SKM-1 treated with dmso at 0.1 percent for 144 hours (cell line): ENCODE measurements at regions not wholly inside any gene's neighbourhood (a gene's known extent, or its start where the extent isn't known, plus 50 kb on each side); places are given as distances from the start of the nearest gene placed in this dataset.

ENCODE experiments used
- DNase-seq: peaks from one replicate; lab custom pipeline; 2025; ENCODE audit not compliant: unreplicated experiment; lab: John Stamatoyannopoulos, UW

DNA sequence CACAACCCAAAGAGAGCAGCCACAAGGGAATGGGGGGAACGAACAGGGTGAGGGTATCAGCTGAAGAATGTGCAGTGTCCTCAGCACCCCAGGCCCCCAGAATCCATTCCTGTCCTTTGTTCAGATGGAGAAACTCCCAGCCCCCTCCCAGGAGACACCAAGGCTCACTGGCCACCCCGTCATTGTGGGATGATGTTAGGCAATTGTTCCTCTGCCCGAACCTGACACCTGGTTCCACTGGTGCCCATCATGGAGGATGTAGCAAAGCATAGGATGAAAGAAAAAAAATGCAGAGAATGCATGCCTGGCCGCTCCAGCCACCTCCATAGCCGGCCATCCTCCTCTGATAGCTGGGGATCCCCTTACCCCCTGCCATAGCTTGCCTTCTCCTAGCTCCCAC lies 197.3 kb upstream of the TWIST2 start:
- no peak for DNase-seq

DNA sequence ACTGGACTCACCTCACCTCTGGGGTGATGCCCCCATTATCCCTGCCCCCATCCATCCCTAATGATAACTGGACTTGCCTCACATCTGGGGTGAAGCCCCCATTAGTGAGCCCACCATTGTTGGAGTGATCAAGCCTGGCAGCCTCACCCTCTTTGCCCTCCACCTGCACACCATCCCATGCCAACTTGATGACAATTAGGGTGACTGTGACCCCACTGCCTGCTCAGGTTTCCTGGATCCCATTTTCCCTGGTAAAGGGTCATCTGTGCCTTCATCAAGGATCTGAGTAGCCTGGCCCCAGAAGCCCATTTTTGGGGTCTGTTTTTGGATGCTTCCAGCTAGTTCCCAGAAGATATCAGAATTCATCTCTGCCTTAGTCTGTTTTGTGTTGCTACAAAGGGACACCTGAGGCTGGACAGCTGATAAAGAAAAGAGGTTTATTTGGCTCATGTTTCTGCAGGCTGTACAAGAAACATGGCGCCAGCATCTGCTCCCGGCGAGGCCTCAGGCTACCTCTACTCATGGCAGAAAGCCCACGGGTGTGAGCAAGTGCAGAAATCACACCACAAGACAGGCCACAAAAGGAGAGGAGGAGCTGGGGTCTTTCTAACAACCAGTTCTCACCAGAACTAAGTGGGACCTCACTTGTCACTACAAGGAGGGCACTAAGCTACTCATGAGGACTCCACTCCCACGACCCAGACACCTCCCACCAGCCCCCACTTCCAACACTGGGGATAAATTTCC lies 196.4 kb upstream of the TWIST2 start:
- DNase-seq, result no peak

DNA sequence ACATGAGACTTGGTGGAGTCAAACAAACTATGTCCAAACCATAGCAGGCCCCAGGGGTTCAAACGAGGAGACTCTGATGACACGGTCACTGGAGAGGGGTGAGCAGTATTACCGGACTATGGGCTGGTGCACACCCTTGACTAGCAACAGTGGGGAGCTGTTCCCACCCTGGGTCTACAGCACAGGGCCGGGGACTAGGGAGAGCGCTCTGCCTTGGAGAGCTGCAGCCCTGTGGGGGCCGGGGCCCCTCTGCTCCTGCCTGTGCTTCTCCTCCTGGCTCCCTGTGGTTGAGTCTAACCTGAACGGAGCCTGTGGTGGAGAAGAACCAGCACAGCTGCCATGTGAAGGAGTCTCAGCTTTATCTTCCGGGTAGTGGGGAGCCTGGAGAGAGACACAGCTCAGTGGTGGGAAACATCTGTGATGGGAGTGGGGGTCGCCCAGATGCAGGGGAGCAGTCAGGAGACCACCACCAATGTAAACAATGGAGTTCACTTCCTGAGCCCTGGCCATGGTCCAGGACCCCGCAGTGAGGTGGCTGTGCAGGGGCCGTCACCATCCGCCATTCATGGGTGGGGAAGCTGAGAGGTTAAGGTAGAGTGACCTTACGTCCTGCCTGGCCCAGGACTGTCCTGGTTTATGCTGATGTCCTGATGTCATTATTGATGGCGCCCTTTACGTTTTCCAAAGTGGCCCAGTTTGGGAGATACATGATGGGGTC lies 195.7 kb upstream of the TWIST2 start:
- no peak for DNase-seq

DNA sequence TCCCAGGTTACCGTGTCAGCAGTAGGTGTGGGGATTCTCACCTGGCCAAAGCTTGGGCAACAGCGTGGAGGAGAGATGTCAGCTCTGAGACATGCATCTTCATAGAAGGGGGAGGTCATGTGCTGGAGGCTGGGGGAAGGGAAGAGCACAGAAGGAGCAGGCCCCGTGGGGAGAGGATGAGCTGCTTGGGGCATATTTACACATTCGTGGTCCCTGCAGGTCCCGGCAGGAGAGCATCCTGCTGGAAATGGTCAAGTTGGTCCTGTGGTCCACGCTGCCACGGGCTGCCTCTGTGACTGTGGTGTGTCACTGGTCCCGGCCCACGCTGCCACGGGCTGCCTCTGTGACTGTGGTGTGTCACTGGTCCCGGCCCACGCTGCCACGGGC lies 195.1 kb upstream of the TWIST2 start:
- no peak for DNase-seq

DNA sequence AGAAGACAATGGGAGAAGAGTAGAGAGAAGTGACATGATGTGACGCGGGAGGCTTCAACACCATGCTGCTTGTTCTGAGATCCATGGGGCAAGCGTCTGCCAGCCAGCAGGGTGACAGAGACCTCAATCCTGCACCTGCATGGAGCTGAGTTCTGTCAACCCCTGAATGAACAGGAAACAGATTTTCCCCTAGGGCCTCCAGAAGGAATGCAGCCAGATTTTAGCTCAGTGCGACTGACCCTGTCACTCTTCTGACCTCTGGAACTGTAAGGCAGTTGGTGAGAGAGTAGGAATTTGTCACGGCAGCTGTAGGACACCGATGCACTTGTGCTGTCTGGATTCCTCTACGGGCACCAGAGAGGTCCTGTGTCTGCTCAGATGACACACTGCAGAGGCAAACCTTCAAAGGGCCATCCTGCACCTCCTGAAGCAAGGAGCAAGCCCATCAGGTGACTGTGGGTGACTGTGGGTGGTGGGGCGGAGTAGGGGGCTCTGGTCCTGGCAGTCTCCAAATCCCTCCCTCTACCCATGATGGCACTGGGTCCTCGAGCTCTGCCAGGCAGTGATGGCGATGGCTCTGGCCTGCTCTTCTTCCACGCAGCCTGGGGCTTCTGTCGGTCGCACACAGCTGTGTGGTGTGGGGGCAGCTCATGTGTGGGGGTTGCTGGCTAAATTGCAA lies 194.3 kb upstream of the TWIST2 start:
- DNase-seq, result no peak

DNA sequence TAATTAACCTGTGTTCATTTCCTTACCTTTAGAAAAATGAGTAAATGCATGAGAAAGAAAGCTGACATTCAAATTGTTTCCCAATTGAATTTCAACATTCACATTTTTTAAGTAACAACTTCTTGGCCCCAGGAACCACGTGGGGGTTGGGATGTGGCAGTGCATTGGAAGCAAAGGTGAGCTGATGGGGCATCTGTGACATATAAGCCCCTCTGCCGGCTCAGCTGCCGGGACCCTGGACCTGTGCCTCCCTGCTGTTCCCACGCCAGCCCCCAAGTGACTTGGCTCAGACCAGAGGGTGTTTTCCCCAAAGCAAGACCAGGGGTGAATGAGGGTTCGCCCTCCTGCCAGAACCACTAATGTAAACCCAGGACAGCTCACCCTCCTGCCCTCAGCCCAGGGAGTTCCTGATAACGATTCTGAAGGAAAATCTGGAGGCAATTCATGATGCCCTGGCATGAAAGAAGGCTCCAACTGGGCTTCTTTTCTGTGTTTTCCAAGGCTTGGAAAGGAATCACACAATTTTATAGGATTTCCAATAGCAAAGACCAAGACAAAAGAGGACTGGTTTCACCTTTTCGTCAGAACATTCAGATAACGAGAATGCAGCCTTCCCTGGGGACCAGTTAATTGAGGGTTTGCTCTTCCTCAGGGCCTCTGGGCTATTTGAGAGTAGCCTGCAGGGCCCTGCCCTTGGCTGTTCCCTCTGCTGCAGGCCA lies 193.2 kb upstream of the TWIST2 start:
- no peak for DNase-seq

DNA sequence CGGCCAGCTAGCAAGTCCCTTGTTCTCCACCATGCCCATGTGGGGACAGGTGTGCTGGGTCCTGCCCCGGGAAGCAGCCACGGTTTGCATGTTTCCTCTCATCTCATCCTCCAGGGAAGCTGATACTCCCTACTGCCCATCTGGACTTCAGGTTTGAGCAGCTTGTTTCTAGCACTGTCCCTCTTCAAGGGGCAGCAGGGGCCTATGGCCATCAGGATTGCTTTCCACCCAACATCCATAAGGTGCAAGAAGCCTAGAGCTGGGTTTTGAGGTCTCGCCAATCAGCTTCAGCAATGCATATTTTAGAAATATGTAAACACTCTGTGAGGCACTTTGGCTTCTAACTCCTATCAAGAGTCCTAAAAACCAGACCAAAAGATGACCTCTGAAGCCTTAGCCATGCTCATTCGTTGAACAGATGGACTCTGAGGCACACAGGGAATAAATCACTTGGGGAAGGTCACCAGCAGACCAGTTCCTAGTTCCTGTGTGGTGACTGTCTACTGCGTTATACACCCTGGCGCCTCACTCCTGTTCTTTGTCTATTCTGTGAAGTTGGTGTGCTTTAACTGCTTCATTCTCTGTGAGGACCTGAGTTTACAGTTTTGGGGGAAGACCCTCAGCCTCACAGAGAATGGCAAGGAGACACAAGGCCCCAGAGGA lies 192.6 kb upstream of the TWIST2 start:
- DNase-seq, result no peak

DNA sequence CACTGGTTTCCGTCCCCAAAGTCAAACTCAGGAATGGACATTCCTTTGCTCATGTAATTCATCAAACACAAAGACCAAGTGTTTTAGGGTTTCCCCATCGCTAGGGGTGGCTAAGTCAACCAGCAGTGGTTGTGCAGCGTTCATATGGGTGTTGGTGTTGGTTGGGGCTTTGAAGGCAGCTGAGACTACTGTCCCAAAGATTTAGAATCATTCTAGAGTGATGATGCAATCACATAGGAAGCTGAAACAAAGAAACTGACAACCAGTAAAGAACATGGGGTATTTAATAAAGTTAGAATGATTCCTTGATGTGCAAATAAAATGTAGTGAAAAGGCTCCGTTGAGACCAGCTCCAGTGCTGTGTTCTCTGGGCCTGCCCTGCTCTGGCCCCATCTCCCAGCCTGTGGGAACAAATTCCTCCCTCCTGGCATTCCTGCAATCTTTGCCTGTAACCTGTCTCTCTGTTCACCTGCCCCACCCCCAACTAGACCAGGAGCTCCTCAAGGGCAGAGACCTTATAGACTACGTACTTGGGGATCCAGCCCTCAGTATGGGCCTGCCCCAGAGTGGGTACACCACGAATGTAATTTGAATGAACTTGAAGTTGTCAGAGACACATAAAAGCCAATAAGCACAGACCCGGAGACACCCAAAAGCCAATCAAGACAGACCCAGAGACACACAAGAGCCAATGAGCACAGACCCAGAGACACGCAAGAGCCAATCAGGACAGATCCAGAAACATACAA lies 191.7 kb upstream of the TWIST2 start:
- no peak for DNase-seq

DNA sequence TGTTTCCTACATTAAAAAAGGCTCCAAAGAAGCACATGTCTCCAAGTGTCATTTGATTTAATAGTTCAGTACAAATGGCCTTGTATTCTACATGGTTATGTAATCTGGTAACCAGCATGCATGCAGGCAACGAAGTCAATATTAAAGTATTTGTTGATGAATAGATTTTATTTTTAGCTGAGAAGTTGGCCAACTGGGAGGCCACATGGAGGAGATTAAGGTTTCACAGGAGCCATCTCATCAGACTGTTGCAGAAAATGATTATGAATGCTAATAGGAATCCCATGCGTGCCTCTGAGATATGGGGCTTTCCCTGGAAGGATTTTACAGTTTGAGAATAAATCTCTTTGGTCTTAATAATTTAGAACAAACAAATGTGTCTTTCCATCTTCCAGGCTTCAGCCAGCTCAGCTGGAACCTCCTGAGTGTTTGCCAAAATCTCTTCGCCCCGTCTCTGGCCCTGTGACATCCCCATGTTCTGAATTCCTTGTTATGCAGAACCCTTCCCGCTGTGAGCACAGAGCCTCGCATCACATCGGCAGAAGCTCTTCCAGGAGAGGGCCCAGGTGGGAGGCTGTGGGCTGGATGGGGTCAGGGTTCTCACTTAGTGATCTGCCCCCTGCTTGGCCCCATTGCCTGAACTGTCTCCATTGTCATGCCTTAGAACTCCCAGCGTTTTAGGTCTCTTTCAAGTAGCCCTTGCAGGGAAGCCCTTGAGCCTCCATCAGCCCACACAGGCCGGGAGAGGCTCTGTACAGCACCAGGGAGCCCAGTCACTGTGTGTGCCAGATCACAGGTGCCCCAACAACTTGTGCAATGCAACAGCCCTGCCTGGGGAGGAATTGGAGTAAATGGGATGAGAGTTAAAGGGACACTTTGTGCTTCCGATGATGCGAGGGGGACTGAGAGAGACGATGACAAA lies 190.5 kb upstream of the TWIST2 start:
- DNase-seq, result no peak

DNA sequence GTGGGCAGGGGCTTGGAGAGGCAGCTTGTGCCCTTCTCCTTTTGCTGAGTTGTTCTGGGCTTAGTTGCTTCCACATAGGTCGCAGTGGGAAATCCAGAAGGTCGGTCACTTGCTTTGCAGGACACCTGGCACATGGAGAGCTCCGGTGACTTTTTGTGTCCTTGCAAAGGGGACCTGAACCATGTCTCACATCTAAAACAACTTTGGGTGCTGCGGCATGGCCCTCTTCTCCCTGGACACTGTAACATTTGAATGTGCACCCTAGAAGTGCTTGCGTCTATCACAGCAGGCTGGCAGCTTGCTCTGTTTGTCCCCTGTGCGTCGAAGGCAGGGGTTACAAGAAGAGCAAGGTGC lies 189.9 kb upstream of the TWIST2 start:
- DNase-seq, result no peak

DNA sequence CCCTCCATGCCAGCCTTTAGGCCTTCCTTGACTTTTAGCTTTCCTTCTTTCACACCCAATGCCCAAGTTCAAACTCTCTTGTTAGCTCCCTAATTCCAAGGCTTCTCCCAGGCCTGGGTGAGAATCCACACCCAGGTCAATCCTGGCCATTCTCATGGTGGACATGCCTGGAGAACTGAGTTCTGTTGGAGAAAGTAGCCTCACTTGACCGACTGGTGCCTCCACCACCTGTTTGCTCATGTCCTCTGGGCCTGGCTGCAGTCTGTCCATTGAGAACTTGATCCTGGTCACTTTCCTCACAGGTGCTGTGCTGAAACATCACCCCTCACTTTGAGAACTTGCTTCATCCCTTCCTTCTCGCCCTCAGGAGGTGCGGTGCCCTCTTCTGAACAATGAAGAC lies 189.1 kb upstream of the TWIST2 start:
- DNase-seq, result no peak

DNA sequence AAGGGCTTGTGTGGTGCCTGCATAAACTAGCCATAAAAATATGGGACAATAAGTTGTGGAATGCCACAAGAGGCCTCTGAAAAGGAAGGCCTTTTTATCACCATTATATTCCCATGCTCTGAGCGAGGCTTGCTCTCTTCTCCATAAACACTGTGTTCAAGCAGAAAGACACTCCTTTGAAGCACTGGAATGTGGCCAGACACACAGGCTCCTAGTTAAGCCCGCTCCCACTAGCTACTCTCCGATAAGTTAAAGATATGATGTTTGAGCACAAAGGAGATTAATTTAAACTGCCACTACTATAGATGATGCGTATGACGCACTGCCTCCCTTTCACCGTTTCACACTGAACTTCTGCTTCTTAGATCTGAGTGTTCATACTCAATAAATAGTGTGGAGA lies 188.7 kb upstream of the TWIST2 start:
- DNase-seq, result no peak

DNA sequence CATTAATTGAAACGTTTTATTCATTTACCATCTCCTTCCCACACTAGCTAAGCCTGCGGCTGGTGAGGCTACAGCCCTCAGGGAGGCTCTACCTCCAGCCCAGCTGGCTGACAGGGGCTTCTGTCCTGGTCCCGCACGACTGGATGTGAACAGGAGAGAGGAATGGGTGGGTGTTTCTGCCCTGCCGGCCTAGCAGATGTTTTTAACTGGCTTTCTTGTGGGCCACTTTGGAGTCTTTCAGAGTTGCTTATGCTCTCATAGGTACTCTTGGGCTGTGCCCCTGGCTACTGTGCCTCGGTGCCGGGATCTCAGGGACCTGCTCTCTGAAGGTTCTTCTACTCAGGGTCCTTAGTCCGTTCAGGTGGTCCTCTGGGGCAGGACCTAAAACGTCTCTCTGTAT lies 184.3 kb upstream of the TWIST2 start:
- no peak for DNase-seq

DNA sequence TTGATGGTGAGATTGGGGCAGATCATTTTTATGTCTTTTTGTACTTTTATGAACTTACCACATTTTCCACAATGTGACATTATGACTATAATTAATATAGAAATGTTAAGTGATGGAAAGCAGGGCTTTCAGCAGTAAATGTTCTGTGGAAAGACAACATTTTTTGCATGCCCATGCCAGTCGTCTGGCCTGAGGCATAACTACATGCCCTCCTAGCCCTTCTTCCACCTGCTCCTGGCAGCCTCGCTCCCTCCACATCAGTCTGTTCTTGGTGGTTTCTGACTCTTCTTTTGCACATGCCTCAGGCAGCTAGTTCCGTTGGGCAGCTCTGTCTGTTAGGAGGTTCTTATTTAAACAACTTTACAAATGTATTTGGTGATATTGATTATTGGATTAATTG lies 182.0 kb upstream of the TWIST2 start:
- no peak for DNase-seq

DNA sequence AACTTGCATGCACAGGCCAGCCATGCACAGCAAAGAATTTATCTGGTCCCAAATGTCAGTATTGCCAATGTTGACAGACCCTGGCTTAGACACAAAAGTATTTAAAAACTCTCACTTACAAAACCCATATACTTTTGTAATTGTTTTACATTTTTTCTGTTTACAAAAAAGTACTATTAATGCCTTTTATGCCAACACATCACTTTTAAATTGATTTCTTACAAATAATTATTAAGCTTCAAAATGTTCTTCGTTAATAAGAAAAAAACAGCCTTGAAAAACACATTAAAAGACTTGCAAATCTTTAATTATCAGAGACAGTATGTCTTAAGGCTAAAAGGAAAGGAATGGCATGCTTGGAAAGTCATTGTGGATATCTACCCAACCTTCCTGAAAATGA lies 181.3 kb upstream of the TWIST2 start:
- no peak for DNase-seq

DNA sequence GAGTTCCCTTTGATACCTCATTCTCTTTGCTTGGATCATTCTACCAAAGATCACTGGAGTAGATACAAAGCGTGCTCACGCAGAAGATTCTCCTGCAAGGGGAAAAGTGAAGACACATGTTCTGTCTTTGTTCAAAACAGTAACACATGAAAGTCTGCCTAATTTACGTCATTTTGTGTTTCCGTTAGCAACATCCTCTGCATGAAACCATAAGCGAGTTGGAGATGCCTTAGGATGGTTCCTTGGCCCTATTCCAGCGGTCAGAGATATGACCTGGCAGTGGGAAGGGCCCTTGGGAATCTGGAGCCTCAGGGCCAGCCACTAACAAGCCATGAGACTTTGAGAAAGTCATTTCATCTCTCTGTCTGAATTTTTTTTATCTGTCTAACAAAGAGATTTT lies 180.9 kb upstream of the TWIST2 start:
- DNase-seq, result no peak

DNA sequence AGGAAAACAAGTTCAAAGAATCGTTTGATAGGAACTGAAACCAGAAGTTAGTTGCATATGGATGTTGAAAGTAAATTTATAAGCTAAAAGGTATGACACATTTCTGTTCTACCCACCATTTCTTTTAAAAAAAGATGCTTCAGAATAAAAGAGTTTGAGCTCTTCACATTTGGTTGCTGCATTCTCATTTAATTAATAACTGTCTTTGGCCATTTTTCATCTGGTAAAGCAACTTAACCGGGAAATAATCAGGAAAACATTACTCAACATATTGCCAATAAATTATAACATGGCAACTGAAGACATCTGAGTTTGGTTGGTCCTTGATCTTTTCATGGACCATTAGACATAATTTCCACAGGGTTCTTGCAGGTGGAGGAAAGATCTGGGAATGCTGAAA lies 180.2 kb upstream of the TWIST2 start:
- no peak for DNase-seq

DNA sequence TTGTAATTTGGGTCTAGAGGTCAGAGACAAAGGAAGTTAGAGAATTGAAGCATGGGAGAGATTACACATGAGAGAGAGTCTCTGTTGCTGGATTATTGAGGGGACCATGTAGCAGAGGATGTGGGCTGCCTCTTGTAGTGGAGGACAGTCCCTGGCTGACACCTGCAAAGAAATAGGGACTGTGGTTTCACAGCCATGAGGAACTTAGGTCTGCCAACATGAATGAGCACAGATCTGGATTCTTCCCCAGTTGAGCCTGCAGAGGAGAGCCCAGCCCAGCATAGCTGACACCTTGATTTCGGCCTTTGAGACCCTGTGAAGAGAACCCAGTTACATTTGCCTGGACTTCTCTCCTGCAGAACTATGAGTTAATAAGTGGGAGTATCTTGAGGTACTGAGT lies 179.5 kb upstream of the TWIST2 start:
- no peak for DNase-seq

DNA sequence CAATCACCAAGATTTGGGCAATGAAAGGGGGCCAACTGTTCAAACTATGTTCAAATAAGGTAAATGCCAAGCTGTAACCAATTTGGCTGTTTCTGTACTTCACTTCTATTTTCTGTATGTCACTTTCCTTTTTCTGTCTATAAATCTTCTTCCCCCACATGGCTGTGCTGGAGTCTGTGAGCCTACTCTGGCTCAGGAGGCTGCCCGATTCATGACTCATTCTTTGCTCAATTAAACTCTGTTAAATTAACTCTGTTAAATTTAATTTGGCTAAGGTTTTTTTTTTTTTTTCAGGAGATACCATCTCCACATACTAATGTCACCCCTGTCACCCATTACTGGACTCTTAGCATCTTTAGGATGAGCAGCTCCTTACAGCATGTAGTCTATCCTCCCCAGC lies 178.8 kb upstream of the TWIST2 start:
- no peak for DNase-seq
